ENCODE measurements at regions not wholly inside any gene's neighbourhood (a gene's known extent, or its start where the extent isn't known, plus 50 kb on each side); places are given as distances from the start of the nearest gene placed in this dataset.

- H3K27ac ChIP-seq: no peak overlapping the region
- H4K20me1 ChIP-seq: no peaks in the 10 kb centered on the region
- H3K27me3 ChIP-seq: no peaks in the 10 kb centered on the region
- TF ChIP-seq Cebpa-rat (IDR thresholded peaks at IDR 0.05): no peak
- peak overlapping the region; percentile 2 to 38 (median 26); a peak in 14 of 22 replicates for H3K4me2 ChIP-seq
- no peaks in the 10 kb centered on the region; a peak in 1 of 22 replicates for H3K36me3 ChIP-seq
- no peak overlapping the region for H3K4me3 ChIP-seq
- H3K9me3 ChIP-seq (replicated peaks in 1 of 11): peaks cover 5 to 22% (median 16%) of the 10 kb centered on the region in 11 experiments; a peak in 18 of 22 replicates
- peaks cover 3 to 22% (median 11%) of the 10 kb centered on the region in 10 experiments; a peak in 17 of 20 replicates for H3K4me1 ChIP-seq
- H3K9ac ChIP-seq: no peak overlapping the region
These were observed 317.8 kb upstream of the SULF2 start for GRCh38 chr20:48102931-48103660.

DNA sequence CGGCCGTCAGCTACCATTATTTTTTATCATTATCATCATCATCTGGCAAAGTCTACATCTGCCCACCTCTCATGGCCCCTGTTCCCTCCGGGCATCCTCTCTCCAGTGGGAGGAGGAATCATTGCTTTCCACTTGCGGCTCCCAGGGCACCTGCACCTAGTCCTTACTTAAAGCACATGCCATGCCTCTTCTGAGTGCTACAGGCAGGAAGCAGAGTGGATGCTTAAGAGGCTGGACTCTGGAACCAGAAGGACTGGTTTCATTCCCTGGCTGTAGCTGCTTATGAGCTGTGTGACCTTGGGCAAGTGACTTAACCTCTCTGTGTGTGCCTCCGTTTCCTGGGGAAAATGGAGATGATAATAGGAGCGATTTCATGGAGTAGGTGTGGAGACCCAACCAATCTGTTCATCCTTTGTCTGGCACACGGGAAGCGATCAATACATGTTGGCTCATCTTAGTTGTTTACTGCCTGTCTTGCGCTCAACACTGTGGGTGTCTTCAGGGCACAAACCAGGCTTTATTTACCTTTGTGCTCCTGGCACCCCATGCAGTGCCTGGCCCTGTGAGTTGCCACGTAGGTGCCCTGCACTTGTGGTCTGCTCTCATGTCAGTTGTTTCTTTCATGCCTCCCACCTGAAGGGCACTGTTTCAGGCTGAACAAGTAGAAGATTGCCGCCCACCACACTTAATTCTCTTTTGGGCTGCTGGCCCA, 317.0 kb upstream of the SULF2 start:
- Histone ChIP-seq H3K9ac (no peak overlapping the region), H3K4me2 (no peak overlapping the region), H3K4me3 (no peak overlapping the region), H3K27me3 (no peaks in the 10 kb centered on the region), H4K20me1 (no peaks in the 10 kb centered on the region), H3K9me3 (replicated peaks in 1 of 11) (peaks cover 5 to 22% (median 16%) of the 10 kb centered on the region in 11 experiments; a peak in 18 of 22 replicates), H3K27ac (no peak overlapping the region), H3K36me3 (no peaks in the 10 kb centered on the region; a peak in 1 of 22 replicates), H3K4me1 (peaks cover 3 to 28% (median 19%) of the 10 kb centered on the region in 10 experiments; a peak in 19 of 20 replicates)
- TF ChIP-seq Cebpa-rat (IDR thresholded peaks at IDR 0.05): no peak

GRCh38 chr20:48100483-48100882, 315.2 kb upstream of the SULF2 start:
- Histone ChIP-seq H3K9me3 (replicated peaks in 1 of 11) (peaks cover 5 to 28% (median 12%) of the 10 kb centered on the region in 11 experiments; a peak in 18 of 22 replicates), H3K9ac (no peak overlapping the region), H3K4me3 (no peak overlapping the region), H4K20me1 (no peaks in the 10 kb centered on the region), H3K36me3 (no peaks in the 10 kb centered on the region; a peak in 1 of 22 replicates), H3K4me1 (peaks cover 3 to 34% (median 22%) of the 10 kb centered on the region in 10 experiments; a peak in 19 of 20 replicates), H3K27ac (no peak overlapping the region), H3K4me2 (no peak overlapping the region), H3K27me3 (no peaks in the 10 kb centered on the region)
- no peak for TF ChIP-seq Cebpa-rat (IDR thresholded peaks at IDR 0.05)

GRCh38 chr20:48098866-48099265, 313.6 kb upstream of the SULF2 start:
- Histone ChIP-seq H3K27me3 (no peaks in the 10 kb centered on the region), H3K9ac (no peak overlapping the region), H3K4me1 (peaks cover 3 to 34% (median 22%) of the 10 kb centered on the region in 10 experiments; a peak in 19 of 20 replicates), H3K9me3 (replicated peaks in 1 of 11) (peaks cover 0 to 21% (median under 1%) of the 10 kb centered on the region in 11 experiments; a peak in 6 of 22 replicates), H3K27ac (no peak overlapping the region), H3K36me3 (no peaks in the 10 kb centered on the region), H4K20me1 (no peaks in the 10 kb centered on the region), H3K4me3 (no peak overlapping the region), H3K4me2 (no peak overlapping the region; a peak in 1 of 22 replicates)
- no peak for TF ChIP-seq Cebpa-rat (IDR thresholded peaks at IDR 0.05)

DNA sequence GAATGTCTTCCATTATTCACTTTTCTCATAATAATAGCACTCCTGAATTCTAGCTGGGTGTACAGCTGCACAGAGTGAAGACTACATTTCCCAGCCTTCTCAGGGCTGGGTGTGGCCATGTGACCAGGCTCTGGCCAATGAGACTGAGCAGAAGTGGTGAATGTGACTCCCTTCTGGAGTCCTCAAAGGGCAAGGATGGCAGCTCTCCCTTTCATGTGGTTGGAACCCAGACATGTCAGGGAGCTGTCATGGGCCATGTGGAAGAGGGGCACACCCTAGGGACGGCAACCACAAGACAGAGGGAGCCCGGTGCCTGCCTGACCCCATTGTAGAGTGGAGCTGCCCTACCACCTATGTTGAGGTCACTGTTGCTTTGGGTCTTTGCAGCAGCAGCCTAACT, 312.8 kb upstream of the SULF2 start:
- no peak overlapping the region for H3K9ac ChIP-seq
- no peaks in the 10 kb centered on the region for H4K20me1 ChIP-seq
- H3K9me3 ChIP-seq (replicated peaks in 1 of 11): peaks cover 0 to 29% (median 0%) of the 10 kb centered on the region in 11 experiments; a peak in 6 of 22 replicates
- H3K36me3 ChIP-seq: no peaks in the 10 kb centered on the region
- H3K27me3 ChIP-seq: no peaks in the 10 kb centered on the region
- TF ChIP-seq Cebpa-rat (IDR thresholded peaks at IDR 0.05): no peak
- H3K4me3 ChIP-seq: no peak overlapping the region
- H3K27ac ChIP-seq: no peak overlapping the region
- H3K4me2 ChIP-seq: peak overlapping the region in 8 of 11 experiments; percentile 24 to 57 (median 40); a peak in 14 of 22 replicates
- H3K4me1 ChIP-seq: peaks cover 1 to 29% (median 16%) of the 10 kb centered on the region in 10 experiments; a peak in 18 of 20 replicates

DNA sequence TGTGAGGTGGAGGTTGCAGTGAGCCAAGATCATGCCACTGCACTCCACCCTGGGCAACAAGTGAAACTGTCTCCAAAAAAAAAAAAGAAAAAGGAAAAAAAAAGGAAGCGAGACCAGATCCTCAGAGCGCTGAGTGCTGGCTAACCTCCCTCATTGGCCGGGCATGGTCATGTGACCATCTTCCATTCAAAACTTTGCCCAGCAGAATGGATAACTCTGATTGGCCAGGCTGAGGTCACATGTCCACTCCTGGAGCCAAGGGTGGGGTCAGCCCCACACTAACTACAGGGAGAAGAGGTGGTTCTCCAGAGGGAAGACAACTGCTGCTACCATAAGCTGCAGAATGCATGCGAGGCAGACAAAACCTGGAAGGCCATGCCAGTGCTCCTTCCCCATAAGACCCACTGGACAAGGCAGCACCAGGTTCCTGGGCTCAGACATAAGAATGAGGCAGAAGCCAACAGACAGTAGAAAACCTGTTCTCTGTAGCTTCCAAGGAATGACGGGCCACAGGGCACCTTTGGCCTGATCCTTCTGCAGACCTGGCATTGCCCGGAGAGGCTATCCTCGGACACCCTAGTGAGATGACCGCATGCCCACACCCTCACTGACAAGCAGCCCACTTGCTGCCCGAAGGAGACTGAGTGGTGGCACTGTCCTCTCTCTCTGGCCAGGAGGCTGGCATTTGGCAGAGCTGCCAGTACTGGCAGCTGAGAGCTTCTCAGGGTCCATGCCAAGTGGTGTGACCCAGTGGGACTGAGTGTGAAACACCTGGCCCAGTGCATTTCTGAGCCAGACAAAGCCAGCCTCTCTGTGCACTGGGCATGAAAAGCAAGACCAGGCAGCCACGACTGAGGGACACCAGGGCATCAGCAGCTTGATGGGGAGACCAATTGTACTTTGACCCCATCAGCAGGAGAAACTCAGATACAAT, 311.9 kb upstream of the SULF2 start:
- no peaks in the 10 kb centered on the region for H3K27me3 ChIP-seq
- peaks cover 0 to 29% (median 0%) of the 10 kb centered on the region in 11 experiments; a peak in 6 of 22 replicates for H3K9me3 ChIP-seq (replicated peaks in 1 of 11)

DNA sequence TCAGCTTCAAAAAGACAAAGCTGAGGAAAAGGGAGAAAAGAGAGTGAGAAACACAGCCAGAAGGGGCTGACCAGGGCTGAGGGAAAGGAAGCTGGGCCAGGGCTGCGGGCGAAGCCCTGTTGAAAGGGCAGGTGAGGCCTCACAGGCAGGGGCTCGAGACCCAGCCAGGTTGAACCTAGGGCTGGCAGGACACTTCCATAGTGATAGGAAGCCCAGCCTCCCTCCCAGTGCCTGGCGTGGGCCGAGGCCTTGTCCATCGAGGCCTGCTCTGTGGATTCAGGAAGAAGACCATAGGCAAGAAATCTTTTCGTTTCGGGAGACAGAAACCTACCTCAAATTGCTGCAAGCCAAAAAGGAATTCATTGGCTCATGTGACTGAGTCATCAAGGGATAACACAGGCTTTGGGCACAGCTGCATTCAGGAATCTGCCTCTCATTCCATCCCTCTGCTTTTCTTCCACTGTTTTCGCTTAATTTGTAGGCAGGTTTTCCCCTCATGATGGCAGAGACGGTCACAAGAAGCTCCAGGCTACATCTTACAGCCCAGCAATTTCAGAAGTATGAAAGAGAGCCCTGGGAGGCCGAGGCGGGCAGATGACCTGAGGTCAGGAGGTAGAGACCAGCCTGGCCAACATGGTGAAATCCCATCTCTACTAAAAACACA, 311.1 kb upstream of the SULF2 start:
- H3K4me3 ChIP-seq: no peak overlapping the region
- H3K4me2 ChIP-seq: no peak overlapping the region
- TF ChIP-seq Cebpa-rat (IDR thresholded peaks at IDR 0.05): no peak
- peaks cover 0 to 29% (median 0%) of the 10 kb centered on the region in 11 experiments; a peak in 6 of 22 replicates for H3K9me3 ChIP-seq (replicated peaks in 1 of 11)
- H3K9ac ChIP-seq: no peak overlapping the region
- H4K20me1 ChIP-seq: no peaks in the 10 kb centered on the region
- no peaks in the 10 kb centered on the region for H3K27me3 ChIP-seq
- peaks cover 0 to 27% (median 14%) of the 10 kb centered on the region in 10 experiments; a peak in 15 of 20 replicates for H3K4me1 ChIP-seq
- H3K36me3 ChIP-seq: no peaks in the 10 kb centered on the region
- no peak overlapping the region for H3K27ac ChIP-seq

More for the DNA sequence above, 311.9 kb upstream of the SULF2 start:
- no peaks in the 10 kb centered on the region for H3K36me3 ChIP-seq
- H3K4me2 ChIP-seq: peak overlapping the region in 8 of 11 experiments; percentile 24 to 57 (median 40); a peak in 15 of 22 replicates
- H3K9ac ChIP-seq: no peak overlapping the region
- no peaks in the 10 kb centered on the region for H4K20me1 ChIP-seq
- H3K27ac ChIP-seq: no peak overlapping the region
- H3K4me1 ChIP-seq: peaks cover 0 to 27% (median 14%) of the 10 kb centered on the region in 10 experiments; a peak in 15 of 20 replicates
- H3K4me3 ChIP-seq: no peak overlapping the region
- TF ChIP-seq Cebpa-rat (IDR thresholded peaks at IDR 0.05): no peak

- H3K9ac ChIP-seq: no peak overlapping the region
- H3K4me1 ChIP-seq: peaks cover 0 to 27% (median 14%) of the 10 kb centered on the region in 10 experiments; a peak in 15 of 20 replicates
- H3K4me3 ChIP-seq: no peak overlapping the region
- no peak overlapping the region for H3K27ac ChIP-seq
- H3K36me3 ChIP-seq: no peaks in the 10 kb centered on the region
- no peak overlapping the region for H3K4me2 ChIP-seq
- H4K20me1 ChIP-seq: no peaks in the 10 kb centered on the region
- no peak for TF ChIP-seq Cebpa-rat (IDR thresholded peaks at IDR 0.05)
- peaks cover 0 to 33% (median 0%) of the 10 kb centered on the region in 11 experiments; a peak in 7 of 22 replicates for H3K9me3 ChIP-seq (replicated peaks in 1 of 11)
- H3K27me3 ChIP-seq: no peaks in the 10 kb centered on the region
These were observed 309.7 kb upstream of the SULF2 start for GRCh38 chr20:48094944-48095343.

Measured in BLaER1 treated with 17β-estradiol and CSF1 and Interleukin-3, amounts not matched to agents 10 nM and 100 nM (cell line).